HepG2 (cell line): ENCODE measurements at regions not wholly inside any gene's neighbourhood (a gene's known extent, or its start where the extent isn't known, plus 50 kb on each side); places are given as distances from the start of the nearest gene placed in this dataset.
A peak's percentile ranks its signal among the peaks of the same experiment; 100 is the strongest.

Experiments
- DMTF1 ChIP-seq: sonication (generic); formaldehyde crosslinking; IDR thresholded peaks from 2 replicates; pipeline ENCODE4 v1.4.0; 2020; ENCODE audit warnings: mild to moderate bottlenecking, missing genetic modification reagents
- ELF3 ChIP-seq: IDR thresholded peaks from 2 replicates; pipeline ENCODE4 v1.6.1; 2016; ENCODE audit warnings: missing genetic modification reagents, missing compliant biosample characterization
- HBP1 ChIP-seq: IDR thresholded peaks from 2 replicates; pipeline ENCODE4 v1.6.1; 2016; ENCODE audit warnings: low read depth, control low read depth
- KLF16 ChIP-seq, 2 experiments: sonication (generic) in 1 of 2; formaldehyde crosslinking in 1 of 2; IDR thresholded peaks; 2 replicates each; pipeline versions ENCODE4 v1.6.1 to v1.8.0; 2016 to 2023; ENCODE audit warnings: missing genetic modification reagents in 2 of 2, missing compliant biosample characterization in 1 of 2
- POGZ ChIP-seq: sonication (generic); formaldehyde crosslinking; IDR thresholded peaks from 2 replicates; pipeline ENCODE4 v1.4.0; 2020; ENCODE audit warnings: mild to moderate bottlenecking, missing genetic modification reagents
- SOX6 ChIP-seq, 2 experiments: fragments of 450-650 bp in 1 of 2; sonication (generic) in 1 of 2; formaldehyde crosslinking in 1 of 2; IDR thresholded peaks; 2 replicates each; pipeline versions ENCODE4 v1.4.0 to v1.6.1; 2017 to 2020; ENCODE audit warnings: antibody characterized with exemption in 1 of 2, mild to moderate bottlenecking in 1 of 2, missing genetic modification reagents in 1 of 2
- TBX2 ChIP-seq: sonication (generic); formaldehyde crosslinking; IDR thresholded peaks from 2 replicates; pipeline ENCODE4 v1.5.0; 2020; ENCODE audit warnings: missing genetic modification reagents, mild to moderate bottlenecking, borderline replicate concordance
- TRIM24 ChIP-seq: sonication (generic); formaldehyde crosslinking; IDR thresholded peaks from 2 replicates; pipeline ENCODE4 v1.8.0; 2022; ENCODE audit warnings: mild to moderate bottlenecking, missing genetic modification reagents
- ZFP36 ChIP-seq: fragments of 150-350 bp; IDR thresholded peaks from 2 replicates; pipeline ENCODE4 v1.6.1; 2018; ENCODE audit warnings: borderline replicate concordance, low read length, low read depth; ENCODE audit not compliant: partially characterized antibody
- ZFP91 ChIP-seq: sonication (generic); formaldehyde crosslinking; IDR thresholded peaks from 2 replicates; pipeline ENCODE4 v1.9.0; 2022; ENCODE audit warnings: missing genetic modification reagents, mild to moderate bottlenecking, borderline replicate concordance
- ZNF281 ChIP-seq: sonication (generic); formaldehyde crosslinking; IDR thresholded peaks from 2 replicates; pipeline ENCODE4 v1.4.0; 2020; ENCODE audit warnings: missing genetic modification reagents, borderline replicate concordance
- ZNF350 ChIP-seq: sonication (generic); formaldehyde crosslinking; IDR thresholded peaks from 2 replicates; pipeline ENCODE4 v1.4.0; 2020; ENCODE audit warnings: mild to moderate bottlenecking, low read depth, missing genetic modification reagents, borderline replicate concordance
- ZNF574 ChIP-seq: sonication (generic); formaldehyde crosslinking; IDR thresholded peaks from 2 replicates; pipeline ENCODE4 v1.4.0; 2020; ENCODE audit warnings: missing genetic modification reagents

GRCh38 chr2:106582148-106583143 lies 95.3 kb downstream of the CD8B2 start (continued):
- TF ChIP-seq ZFP91 (CRISPR knock-in tag), result no peak; the same call in 1 of the 2 replicates
- 0 out of 2 replicates have a peak, but pooled peaks have one; percentile 32 for TF ChIP-seq TBX2
- TF ChIP-seq POGZ, result 0 out of 2 replicates have a peak, but pooled peaks have one; percentile 21
- no peak for TF ChIP-seq SOX6 (IDR thresholded peaks at IDR 0.05)
- TF ChIP-seq SOX6 (CRISPR knock-in tag; IDR thresholded peaks at IDR 0.05), result peak; percentile 35; the same call in 1 of the 2 replicates
- TF ChIP-seq ZFP36, result peak; percentile 29
- peak; percentile 66; the same call in 1 of the 2 replicates for TF ChIP-seq ZNF350 (CRISPR knock-in tag)
- no peak for TF ChIP-seq TRIM24 (CRISPR knock-in tag)
- peak; percentile 37; the same call in 1 of the 2 replicates for TF ChIP-seq HBP1
- 0 out of 2 replicates have a peak, but pooled peaks have one; percentile 2 for TF ChIP-seq ELF3 (CRISPR knock-in tag)
- TF ChIP-seq KLF16 (CRISPR knock-in tag; IDR thresholded peaks at IDR 0.05), result 0 out of 4 replicates have a peak, but pooled peaks of 1 of the 2 experiments have one; percentile 25
- no peak for TF ChIP-seq DMTF1 (CRISPR knock-in tag)
- no peak for TF ChIP-seq ZNF281
- no peak for TF ChIP-seq ZNF574 (CRISPR knock-in tag)
